Breast epithelium (tissue), 3 donors: ENCODE measurements at regions not wholly inside any gene's neighbourhood (a gene's known extent, or its start where the extent isn't known, plus 50 kb on each side); places are given as distances from the start of the nearest gene placed in this dataset.

ENCODE experiments used
- CTCF ChIP-seq, 3 donors: fragments of 450-650 bp; IDR thresholded peaks; one replicate each; pipeline ENCODE4 v1.5.1; 2016 to 2017; ENCODE audit warnings: antibody characterized with exemption in 3 of 3, mild to moderate bottlenecking in 3 of 3, moderate library complexity in 3 of 3
- POLR2A ChIP-seq: fragments of 450-650 bp; IDR thresholded peaks from one replicate; pipeline ENCODE4 v1.6.1; 2016; ENCODE audit warnings: antibody characterized with exemption, mild to moderate bottlenecking, moderate library complexity

DNA sequence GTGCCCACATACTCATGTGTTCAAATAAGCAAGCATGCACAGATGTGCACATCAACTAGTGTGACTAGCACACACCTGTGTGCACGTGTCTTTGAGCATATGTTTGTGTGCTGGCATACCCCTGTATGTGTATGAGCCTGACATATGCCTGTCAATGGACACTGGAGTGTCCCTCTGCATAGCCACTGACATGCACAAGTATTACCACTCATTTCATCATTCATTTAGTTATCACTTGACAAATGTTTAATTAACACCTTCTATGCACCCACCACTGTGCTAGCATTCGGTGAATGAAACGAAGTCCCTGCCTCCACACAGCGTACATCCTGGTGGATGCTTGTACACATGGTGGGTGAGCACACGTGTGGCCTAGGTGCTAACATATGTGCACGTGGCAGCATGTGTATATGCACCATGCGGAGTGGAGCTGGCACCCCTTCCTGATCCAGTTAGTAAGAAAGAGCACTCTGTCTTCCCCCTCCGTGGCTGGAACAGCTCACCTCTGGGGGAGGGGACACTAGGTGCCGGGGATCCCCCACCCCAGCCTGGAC is 112.0 kb downstream of the CHST1 start:
- TF ChIP-seq CTCF (IDR thresholded peaks at IDR 0.05) (no peak), POLR2A (no peak)
